ENCODE measurements at regions not wholly inside any gene's neighbourhood (a gene's known extent, or its start where the extent isn't known, plus 50 kb on each side); places are given as distances from the start of the nearest gene placed in this dataset.

- no peak overlapping the region for H3K4me3 Mint-ChIP-seq
- H3K36me3 ChIP-seq (ENCODE audit: insufficient read depth), result no peaks in the 10 kb centered on the region
These were observed 214.5 kb upstream of the IGFBP3 start for GRCh38 chr7:46135557-46135956.

More at GRCh38 chr7:46135557-46135956, 214.5 kb upstream of the IGFBP3 start:
- no peaks in the 10 kb centered on the region for H3K27me3 ChIP-seq (ENCODE audit: insufficient read depth)
- H4K20me1 ChIP-seq (replicated peaks; ENCODE audit: insufficient read depth), result no peaks in the 10 kb centered on the region
- Mint-ChIP-seq H3K9me3 (no peaks in the 10 kb centered on the region; the same call in 2 of the 3 replicates), H3K4me1 (peaks cover 4% of the 10 kb centered on the region; the same call in 1 of the 3 replicates), H3K27ac (no peak overlapping the region), H3K27me3 (ENCODE audit: insufficient read depth, low read depth, poor library complexity) (no peaks in the 10 kb centered on the region), H3K36me3 (ENCODE audit: low read depth) (no peaks in the 10 kb centered on the region)
- H3K9me2 ChIP-seq (ENCODE audit: insufficient read depth), result no peaks in the 10 kb centered on the region
- H3F3A ChIP-seq (replicated peaks; ENCODE audit: low read depth), result no peaks in the 10 kb centered on the region
- no peak overlapping the region for H3K4me3 ChIP-seq
- no peak for TF ChIP-seq ZNF462 (CRISPR knock-in tag; IDR thresholded peaks at IDR 0.05)
- TF ChIP-seq EZH2 (IDR thresholded peaks at IDR 0.05; ENCODE audit: low read depth, unreplicated experiment), result no peak
- no peak for TF ChIP-seq REST (IDR thresholded peaks at IDR 0.05; ENCODE audit: unreplicated experiment)
- no peak for TF ChIP-seq POLR2AphosphoS5 (IDR thresholded peaks at IDR 0.05; ENCODE audit: low read depth)
- TF ChIP-seq NANOG (IDR thresholded peaks at IDR 0.05; ENCODE audit: borderline replicate concordance), result no peak
- TF ChIP-seq ZNF114 (CRISPR knock-in tag; IDR thresholded peaks at IDR 0.05), result no peak
- TF ChIP-seq EZH2phosphoT487 (IDR thresholded peaks at IDR 0.05; ENCODE audit: unreplicated experiment), result no peak
- no peak for TF ChIP-seq STAT1 (IDR thresholded peaks at IDR 0.05; ENCODE audit: unreplicated experiment)
- no peak for TF ChIP-seq ETS1 (IDR thresholded peaks at IDR 0.05)
- no peak for TF ChIP-seq ZNF331 (CRISPR knock-in tag; IDR thresholded peaks at IDR 0.05; ENCODE audit: low read depth)
- no peak for TF ChIP-seq CTCF (conservative IDR thresholded peaks at IDR 0.05; ENCODE audit: low read depth in 2 of 2)
- TF ChIP-seq CREB1 (CRISPR knock-in tag; IDR thresholded peaks at IDR 0.05; ENCODE audit: low read depth), result no peak
- TF ChIP-seq JUNB (IDR thresholded peaks at IDR 0.05; ENCODE audit: unreplicated experiment), result no peak
- no peak overlapping the region for H3K27ac ChIP-seq (ENCODE audit: low read depth)
- H3K79me2 ChIP-seq (replicated peaks; ENCODE audit: insufficient read depth), result no peaks in the 10 kb centered on the region
- ATAC-seq (no peak), DNase-seq (ENCODE audit: low spot score) (no peak)
- no peaks in the 10 kb centered on the region for H3K4me1 ChIP-seq (ENCODE audit: insufficient read depth)
- H3K4me2 ChIP-seq, result no peak overlapping the region
- no peak overlapping the region for H2AFZ ChIP-seq
